ENCODE measurements at regions not wholly inside any gene's neighbourhood (a gene's known extent, or its start where the extent isn't known, plus 50 kb on each side); places are given as distances from the start of the nearest gene placed in this dataset.
A peak's percentile ranks its signal among the peaks of the same experiment; 100 is the strongest.
"Not testable (repeated sequence)": the region's sequence is repeated elsewhere in the genome, so short reads cannot be mapped to it uniquely, and the experiment has no call there.

GRCh38 chr20:56765172-56766073 is 136.3 kb downstream of the TFAP2C start:
- FAIRE-seq (peak; percentile 18), DNase-seq (ENCODE audit: insufficient read length, low spot score) (no peak)

GRCh38 chr20:56766528-56766927 is 137.4 kb downstream of the TFAP2C start:
- DNase-seq (ENCODE audit: insufficient read length, low spot score) (no peak), FAIRE-seq (no peak)

- DNase-seq (ENCODE audit: insufficient read length, low spot score) = no peak
- FAIRE-seq = no peak
Measured at GRCh38 chr20:56769921-56770600, 141.0 kb downstream of the TFAP2C start.

DNA sequence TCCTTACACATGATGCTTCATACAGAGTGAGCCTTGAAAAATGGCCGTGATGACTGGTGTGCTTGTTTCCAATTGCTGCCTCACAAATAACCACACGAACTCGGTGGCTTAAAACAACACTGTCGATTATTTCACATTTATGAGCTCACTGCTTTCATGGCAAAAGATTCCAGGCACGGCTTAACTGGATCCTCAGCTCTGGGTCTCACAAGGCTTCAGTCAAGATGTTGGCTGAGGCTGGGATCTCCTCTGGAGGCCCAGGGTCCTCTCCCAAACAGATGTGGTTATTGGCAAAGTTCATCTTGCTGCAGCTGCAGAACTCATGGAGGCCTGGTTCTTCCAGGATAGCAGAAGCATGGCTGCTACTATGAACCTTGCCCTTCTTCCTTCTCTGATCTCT is 144.6 kb downstream of the TFAP2C start:
- DNase-seq (ENCODE audit: insufficient read length, low spot score) (no peak), FAIRE-seq (no peak)

GRCh38 chr20:56774873-56775272 is 145.8 kb downstream of the TFAP2C start:
- DNase-seq (ENCODE audit: insufficient read length, low spot score) = no peak
- FAIRE-seq = no peak

DNA sequence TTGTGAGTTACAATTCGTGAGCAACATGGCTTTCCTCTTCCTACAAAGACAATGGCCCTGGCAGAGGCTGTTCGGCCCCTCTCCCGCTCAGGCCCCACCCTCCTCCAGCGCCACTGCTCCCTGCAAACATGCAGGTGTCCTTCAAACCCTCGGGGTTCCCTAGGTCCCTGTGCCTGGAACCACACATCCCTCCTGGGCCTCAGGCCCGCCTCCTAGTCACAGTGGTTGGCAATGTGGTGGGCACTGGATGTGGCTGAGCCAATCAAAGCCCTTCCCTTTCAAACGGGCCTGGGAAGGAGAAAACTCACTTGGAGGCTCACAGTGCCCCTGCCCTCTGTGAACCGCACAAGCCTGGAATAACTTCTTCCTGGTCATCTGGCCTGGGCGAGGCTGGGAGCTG is 147.2 kb downstream of the TFAP2C start:
- DNase-seq (ENCODE audit: insufficient read length, low spot score) = no peak

DNA sequence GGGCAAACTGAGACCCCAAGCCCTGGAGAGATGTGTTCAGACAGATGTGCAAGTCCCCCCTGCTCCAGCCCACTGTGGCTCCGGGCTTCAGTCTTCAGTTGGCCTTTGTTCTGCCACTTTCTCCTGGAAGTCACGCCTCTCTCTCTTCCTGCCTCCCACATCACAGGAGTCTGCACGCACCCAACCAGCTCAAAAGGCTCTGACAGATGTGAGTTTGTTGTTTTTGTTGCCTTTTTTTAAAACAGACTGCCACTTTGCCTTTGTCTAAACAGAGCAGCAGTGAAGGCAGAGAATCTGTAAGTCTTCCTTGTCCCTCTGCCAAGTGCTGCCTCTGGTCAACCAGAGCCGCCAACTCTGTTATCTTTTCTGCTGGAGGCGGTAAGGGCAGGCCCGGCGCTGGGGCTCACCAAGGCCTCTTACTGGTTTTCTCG is 149.7 kb downstream of the TFAP2C start:
- DNase-seq (ENCODE audit: insufficient read length, low spot score) = no peak
- no peak for FAIRE-seq

More for the DNA sequence above, 147.2 kb downstream of the TFAP2C start:
- no peak for FAIRE-seq

DNA sequence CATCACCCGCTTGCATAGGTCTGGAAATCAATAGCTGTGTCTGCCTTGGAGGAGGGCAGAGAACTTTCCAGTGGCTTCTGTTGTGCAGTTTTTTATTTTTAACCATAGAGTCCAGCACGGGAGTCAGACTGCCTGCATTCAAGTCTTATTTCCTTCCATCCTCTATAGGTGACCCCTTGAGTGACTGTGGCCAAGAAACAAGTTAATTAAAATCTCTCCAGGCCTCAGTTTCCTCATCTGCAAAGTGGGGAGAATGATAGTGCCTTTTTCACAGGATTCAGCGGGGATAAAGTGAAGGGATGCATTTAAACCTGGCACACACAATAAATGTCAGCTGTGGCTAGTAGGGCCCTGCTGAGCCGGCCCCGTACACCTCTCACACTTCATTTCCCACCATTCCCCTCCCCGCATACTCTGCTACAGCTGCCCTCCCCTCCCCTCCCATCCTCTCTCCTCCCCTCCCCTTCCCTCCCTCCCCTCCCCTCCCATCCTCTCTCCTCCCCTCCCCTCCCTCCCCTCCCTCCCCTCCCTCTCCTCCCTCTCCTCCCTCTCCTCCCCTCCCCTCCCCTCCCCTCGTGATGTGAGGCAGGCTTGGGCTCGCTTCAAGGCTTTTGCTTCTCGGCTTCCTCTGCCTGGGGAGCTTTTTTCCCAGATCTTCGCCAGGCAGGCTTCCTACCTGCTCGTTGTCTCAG is 150.5 kb downstream of the TFAP2C start:
- FAIRE-seq = no peak
- no peak for DNase-seq (ENCODE audit: insufficient read length, low spot score)

DNA sequence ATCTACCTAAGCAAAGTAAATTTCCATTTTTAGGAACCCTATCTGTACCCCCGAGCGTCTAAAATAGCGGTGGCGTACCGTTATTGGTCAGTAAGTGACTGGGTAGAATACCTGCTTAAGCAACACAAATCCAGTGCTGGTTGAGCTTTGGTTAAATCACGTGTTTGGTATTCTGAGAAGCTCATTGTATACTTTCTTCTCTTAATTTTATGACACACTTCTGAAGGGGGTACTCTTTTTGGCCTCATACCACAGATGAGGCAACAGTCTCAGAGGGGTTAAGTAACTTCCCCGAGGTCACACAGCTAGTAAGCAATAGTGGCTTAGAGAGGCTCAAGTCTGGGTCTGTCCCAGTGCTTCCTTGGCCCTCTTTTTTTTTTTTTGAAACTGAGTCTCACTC is 151.2 kb downstream of the TFAP2C start:
- no peak for DNase-seq (ENCODE audit: insufficient read length, low spot score)
- FAIRE-seq = no peak

DNA sequence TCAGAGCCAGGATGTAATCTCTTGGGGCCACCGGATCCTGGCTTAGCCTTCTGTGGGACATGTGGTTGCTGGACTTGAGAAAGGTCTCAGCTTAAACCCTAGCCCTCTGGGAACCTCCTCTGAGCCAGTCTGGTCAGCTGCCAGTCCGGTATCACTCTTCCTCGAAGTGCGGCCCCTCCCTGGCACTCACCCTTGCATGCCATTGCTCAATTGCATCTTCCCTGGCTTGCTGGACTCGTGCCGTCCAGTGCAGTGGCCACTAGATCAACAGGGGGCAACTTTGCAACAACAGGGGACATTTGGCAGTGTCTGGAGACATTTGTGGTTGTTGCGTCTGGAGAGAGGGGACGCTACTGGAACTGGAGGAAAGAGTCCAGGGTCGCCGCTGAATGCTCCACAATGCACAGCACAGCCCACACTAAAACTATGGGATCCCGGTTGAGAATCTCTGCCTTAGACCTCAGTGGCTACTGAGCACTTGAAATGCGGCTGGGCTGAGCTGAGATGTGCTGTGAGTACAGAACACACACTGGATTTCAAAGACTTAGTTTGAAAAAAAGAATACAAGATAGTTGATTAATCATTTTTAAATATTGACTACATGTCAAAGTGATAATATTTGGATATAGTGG is 152.1 kb downstream of the TFAP2C start:
- no peak for DNase-seq (ENCODE audit: insufficient read length, low spot score)
- FAIRE-seq = no peak

GRCh38 chr20:56781987-56782560 is 153.0 kb downstream of the TFAP2C start:
- not testable (repeated sequence) for FAIRE-seq; DNase-seq (ENCODE audit: insufficient read length, low spot score)

DNA sequence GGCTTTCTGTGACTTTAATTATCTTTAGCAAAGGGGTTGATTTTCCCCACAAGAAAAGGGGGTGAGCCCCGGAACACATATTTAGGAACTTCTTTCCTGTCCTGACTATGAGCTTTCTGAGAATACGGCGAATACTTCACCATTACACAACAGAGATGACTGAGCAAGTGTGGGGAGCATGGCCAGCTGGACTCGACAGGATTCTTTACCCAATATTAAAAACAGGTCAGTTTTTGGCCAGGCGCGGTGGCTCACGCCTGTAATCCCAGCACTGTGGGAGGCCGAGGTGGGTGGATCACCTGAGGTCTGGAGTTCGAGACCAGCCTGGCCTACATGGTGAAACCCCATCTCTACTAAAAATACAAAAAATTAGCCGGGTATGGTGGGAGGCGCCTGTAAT is 153.7 kb downstream of the TFAP2C start:
- not testable (repeated sequence) for DNase-seq (ENCODE audit: insufficient read length, low spot score); FAIRE-seq

- no peak for FAIRE-seq
Measured at GRCh38 chr20:56783826-56784225, 154.7 kb downstream of the TFAP2C start.

DNA sequence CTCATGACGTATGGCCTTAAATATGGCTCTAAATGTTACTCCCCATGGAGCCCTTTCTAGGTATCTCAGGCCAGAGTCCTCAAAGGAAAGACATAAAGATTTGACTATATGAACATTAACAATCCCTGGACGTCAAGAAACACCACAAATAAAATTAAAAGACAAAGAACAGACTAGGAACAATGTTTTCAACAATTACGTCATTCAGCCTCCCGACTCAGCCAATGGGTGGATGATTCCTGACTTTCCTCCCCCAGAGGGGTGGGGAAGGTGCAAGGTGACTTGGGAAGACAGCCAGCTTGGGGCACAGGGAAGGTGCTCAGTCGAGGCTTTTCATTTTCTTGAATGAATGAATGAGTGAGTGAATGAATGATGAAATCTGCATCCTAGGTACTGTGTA is 157.4 kb downstream of the TFAP2C start:
- FAIRE-seq = no peak
- no peak for DNase-seq (ENCODE audit: insufficient read length, low spot score)

More at GRCh38 chr20:56783826-56784225, 154.7 kb downstream of the TFAP2C start:
- no peak for DNase-seq (ENCODE audit: insufficient read length, low spot score)

DNA sequence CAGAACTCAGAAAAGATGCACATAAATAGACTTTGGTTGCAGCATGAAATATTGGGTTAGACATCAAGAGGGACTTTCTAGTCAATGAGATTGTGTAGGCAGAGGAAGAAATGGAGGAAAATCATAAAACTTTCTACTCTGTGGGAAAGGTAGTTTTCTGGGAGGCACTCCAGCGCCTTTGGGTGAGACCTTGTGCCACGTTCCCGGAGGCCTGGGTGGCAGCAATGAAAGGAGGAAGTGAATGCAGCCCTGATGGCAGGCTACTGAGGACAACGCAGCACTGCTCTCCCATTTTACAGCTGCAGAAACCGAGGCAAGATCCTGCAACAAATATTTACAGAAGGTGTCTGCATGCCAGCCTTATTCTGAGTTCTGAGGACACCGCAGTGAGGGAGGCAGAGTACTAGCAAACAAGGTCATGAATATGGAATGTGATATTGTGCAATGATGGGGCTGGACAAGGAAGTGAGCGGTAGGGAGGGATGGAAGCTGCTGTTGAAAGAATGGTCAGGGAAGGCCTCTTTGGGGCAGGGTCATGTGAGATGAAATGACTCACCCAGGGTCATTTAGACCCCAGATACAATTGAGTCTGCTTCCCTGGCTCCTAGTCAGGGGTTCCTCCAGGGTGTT is 159.1 kb downstream of the TFAP2C start:
- FAIRE-seq (no peak), DNase-seq (ENCODE audit: insufficient read length, low spot score) (no peak)

DNA sequence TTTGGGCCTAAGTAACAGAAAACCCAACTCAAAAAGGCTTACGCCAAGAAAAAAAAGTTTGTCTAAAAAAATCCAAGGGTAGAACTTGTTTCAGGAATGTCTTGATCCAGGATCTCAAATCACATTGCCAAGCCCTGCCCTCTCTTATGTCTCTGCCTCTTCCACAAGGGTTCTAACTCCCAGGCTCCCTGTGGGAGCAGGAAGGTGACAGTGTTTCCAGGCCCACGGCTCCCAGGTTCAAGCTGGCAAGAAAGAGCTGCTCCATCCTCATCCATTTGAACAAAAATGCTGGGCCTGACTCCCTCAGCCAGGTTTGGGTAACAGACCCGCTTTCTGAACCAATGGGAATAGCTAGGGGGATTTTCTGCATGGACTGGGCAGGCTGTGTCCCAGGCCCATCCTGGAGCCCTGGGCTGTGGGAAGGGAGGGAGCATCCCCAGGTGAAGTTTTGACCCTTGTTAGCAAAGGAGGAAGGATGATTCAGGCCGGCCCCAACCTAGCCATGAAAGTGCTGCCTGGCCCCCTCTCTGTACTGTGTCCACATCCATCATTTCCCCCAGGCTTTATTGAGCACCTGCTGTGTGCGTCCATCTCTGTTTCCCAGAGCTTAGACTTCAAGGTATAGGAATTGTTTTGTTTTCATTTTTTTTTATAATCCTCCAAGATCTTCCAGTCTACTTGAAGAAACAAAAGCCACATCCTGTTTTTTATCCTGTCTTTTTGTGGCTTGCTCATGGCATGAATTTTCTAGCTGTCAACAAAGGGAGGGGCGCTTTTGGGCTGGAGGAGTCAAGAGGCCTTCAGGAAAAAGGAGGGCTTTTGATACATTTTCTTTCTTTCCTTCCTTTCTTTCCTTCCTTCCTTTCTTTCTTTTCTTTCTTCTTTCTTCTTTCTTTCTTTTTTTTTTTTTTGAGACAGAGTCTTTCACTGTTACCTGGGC is 159.8 kb downstream of the TFAP2C start:
- DNase-seq (ENCODE audit: insufficient read length, low spot score) (no peak), FAIRE-seq (no peak)

DNA sequence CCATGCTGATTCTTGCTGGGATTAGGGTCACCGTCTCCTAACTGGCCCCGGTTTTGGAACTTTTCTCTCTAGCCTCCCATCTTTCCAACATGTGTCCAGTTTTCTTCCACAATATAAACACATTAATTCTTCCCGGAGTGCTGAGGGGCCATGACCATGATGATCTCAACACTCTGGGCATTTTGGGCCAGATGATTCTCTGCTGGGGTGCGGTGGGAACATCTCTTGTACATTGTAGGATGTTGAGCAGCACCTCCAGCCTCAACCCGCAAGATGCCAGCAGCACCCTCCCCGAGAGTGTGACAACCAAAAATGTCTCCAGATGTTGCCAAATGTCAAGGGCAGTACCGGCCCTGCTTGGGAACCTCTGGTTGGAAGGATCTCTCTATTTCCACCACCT is 164.8 kb downstream of the TFAP2C start:
- FAIRE-seq (no peak), DNase-seq (ENCODE audit: insufficient read length, low spot score) (no peak)

DNA sequence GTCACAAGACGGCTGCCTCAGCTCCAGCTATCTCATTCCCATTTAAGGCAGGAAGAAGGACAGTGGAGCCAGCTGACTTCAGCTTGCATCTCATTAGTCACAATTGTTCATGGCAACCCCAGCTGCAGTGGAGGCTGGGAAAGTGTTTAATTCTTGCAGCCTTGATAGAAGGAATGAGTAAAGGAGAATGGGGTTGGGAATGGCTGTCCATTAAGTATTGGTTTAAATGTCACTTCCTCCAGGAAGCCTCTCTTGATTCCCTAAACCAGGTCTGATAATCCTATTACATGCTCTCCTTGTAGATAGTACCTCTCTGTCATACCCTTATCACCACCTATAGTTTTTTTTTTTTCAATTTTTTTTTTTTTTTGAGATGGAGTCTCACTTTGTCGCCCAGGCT is 166.4 kb downstream of the TFAP2C start:
- FAIRE-seq (no peak), DNase-seq (ENCODE audit: insufficient read length, low spot score) (no peak)

GRCh38 chr20:56796345-56796744 is 167.2 kb downstream of the TFAP2C start:
- FAIRE-seq (no peak), DNase-seq (ENCODE audit: insufficient read length, low spot score) (no peak)
